Astrocyte of the hippocampus (primary cell): ENCODE measurements at regions not wholly inside any gene's neighbourhood (a gene's known extent, or its start where the extent isn't known, plus 50 kb on each side); places are given as distances from the start of the nearest gene placed in this dataset.

ENCODE experiments used
- DNase-seq: peaks from one replicate; pipeline ENCODE4 v3.0.0; 2011; ENCODE audit warnings: low read depth, low spot score

DNA sequence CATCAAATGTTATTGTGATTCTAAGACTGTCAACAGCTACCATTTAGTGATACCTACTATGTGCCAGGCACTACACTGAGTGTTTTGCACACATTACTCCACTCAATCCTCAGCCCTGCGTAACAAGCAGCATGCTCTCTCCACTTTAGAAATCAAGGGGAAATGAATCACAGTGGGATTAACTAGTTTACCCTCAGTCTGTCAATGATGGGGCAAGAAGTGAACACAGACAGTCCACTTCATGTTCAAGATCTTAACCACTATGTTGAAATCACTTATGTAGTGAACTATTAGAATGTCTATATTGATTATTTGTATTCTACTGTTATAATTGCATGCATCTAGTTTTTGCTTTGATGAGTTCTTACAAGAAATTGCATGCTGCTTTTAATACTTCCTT is 165.3 kb downstream of the LTN1 start:
- no peak for DNase-seq

DNA sequence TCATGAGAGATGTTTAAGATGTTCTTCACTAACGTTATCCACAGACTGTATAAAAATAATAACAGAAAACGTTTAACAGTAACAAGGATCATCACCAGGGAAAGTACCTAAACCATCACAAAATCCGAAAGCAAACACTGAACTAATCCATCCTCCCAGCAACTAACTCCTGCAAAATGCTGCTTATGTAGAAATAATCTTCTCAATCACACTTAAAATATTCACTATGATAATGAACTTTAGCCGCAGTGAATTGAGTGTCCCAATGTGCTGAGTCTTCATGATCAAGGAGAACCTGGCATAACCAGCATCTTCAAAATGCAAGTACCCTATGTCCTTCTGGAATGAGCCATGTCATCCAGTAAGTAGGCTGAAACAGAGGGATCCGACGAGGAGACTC is 166.1 kb downstream of the LTN1 start:
- DNase-seq, result no peak

DNA sequence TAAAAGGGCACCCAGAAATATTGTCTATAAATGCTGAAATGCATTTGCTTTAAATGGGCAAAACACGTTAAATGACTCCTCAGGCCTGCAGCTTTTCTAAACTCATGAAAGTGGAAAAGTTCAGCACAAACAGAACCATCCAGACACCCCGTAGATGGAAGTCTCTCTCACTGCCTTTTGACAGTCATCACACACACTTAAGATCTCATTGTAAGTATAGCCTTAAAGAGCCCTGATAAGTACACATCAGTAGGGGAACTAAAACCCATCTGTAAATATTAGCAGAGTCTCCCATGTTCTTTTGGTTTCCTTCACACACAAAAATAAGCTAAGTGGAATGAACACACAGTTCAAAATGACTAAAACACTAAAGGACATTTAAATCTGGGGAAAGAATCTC is 166.7 kb downstream of the LTN1 start:
- no peak for DNase-seq

DNA sequence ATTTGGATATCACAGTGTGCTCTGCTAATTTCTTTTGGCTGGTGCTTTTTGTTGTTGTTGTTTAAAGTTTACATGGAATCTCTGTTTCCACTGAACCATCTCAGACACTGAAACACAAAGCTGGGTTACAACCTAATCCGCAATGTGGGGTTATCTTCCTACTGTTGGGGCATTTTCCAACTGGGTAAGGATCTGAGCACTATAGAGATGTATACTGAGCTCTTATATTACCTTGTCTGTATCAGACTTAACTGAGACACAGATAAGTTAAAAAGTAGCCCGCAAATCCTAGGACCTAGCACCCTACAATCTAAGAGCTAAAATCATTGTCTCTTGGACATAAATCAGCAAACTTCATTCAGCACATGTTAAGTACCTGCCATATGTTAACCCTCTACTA is 169.2 kb downstream of the LTN1 start:
- no peak for DNase-seq

DNA sequence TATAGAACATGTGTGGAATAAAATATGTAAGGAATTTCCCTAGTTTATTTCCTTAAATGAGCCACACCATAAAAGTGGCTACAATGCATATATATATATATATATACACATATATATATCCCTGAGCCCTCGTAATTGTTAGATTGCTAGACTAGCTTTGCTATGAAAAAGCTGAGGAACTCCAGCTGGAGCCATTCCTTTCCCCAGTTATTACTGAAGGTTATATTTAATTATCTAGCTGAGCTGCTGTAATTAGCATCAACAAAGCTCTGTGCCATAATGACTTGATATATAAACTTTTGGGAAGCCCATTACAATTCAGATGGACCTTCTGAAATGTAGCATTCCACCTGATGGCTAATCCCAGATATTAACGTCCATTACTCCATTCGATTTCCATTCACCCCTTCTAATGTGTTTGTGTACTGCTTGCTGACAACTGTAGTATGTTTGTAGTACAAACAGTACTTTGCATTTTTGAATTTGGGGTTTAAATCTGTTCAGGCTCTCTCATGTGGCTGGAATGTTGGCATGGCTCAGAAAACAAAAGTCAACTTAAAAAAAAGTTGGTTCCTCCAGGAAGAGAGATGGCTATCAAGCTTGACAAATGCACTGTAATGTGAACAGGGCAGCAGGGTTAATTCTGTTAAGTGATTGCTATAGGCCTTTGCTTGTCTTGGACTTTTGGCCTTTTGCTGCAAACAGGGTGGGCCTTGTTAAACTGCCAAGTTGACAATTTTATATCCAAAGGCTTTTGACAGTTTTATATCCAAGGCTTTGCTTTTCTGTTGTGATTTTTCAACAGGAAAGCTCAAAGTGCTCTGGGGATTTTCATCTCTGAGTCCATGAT is 170.0 kb downstream of the LTN1 start:
- peak; percentile 42 for DNase-seq

DNA sequence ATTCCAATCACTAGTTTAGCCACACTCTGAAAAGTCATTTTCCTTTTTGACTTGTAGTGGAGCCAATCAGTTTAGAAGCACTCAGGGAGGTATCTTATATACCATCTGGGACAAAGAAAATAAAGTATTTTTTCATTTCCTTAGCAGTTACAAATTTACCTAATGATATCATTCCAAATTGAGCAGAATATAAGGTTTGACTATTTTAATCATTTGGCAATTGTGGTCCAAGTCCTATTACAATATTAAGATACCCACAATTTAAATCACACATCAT is 170.6 kb downstream of the LTN1 start:
- no peak for DNase-seq

DNA sequence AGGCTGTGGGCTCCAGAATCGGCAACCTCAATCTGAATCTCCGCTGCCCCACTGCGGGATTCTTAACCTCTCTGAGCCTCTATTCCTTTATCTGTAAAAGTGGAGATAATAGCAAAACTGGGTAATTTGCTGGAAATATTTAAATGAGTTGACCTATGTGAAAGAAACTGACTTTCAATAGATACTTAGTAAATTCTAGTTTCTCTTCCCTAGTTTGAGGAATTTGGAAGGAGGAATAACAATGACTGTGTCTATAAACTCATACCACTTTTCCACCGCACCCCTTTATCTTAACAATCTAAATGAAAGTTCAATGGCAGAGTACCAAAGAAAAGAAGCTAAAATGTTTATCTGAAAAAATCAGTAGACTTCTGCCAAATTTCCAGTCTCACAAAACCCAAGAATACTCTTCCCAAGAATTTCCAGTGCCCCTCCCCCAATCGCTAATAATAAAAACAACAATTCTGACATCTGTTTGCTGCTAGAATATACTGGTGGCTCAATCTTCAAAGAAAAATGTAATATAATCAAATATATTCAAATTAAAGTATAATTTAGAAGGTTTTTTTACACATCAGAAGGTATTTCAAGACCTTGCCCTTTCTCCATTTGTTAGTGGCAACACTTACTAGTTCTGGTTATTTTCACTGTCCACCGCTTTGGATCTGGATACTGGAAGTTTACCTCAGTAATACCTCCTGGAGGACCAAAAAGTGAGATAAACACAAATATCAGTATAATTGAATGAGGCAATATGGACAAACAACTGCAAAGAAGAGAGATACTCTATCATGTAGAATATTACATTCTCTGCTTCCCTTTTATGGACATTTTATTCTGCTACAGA is 171.2 kb downstream of the LTN1 start:
- no peak for DNase-seq

DNA sequence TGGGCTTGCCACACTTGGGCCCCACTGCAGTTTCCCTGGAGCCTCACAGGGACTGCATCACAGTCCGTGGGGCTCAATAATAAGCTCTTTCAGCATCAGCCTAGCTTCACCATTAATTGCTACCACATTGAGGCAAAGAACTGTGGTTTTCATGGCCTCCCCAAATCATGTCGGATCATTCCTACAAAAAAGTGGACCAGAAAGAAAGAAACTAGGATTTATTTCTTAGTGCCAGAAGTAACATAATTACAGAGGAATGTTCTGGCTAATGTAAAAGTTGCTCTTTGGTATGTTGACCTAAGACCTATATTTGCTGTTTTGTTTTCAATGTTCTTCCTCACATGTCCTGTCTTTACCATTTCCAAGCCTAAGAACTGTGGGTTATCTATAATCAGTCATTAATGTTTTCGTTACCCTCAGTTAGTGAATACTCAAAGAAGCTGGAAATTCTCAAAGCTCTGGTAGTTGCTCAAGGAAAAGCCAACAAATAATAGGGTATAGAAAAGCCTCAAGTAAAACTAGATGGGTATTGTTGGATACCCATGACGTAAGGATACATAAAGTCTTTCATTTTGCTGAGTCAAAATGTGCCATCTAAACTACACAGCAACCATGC is 173.9 kb downstream of the LTN1 start:
- no peak for DNase-seq

DNA sequence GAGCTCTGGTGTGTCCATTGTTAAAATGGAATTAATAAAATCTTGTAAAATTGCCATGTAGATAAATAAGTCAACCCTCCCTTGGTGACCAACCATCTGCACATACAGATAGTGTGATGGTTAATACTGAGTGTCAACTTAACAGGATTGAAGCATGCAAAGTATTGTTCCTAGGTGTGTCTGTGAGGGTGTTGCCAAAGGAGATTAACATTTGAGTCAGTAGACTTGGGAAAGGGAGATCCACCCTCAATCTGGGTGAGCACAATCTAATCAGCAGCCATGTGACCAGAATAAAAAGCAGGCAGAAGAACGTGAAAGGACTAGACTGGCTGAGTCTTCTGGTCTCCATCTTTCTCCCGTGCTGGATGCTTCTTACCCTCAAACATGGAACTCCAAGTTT is 174.8 kb downstream of the LTN1 start:
- DNase-seq, result no peak

DNA sequence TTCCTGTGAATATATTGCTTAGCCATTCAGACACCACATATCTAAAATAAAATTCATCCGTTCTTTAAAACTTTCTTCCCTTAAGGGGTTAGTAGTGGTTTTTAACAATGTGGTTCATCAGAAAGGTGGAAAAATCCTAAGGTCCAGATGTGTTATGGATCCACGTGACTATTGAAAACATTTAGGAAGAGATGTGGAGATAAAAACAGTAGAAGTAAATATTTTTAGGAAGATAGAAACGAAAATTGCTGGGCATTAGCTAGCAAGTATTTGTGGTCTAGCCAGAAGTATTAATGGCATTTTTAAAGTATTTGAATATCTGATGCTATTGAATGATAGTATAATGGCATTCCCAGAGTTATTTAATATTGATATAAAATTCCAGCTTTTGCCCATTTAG is 180.8 kb downstream of the LTN1 start:
- DNase-seq, result no peak

DNA sequence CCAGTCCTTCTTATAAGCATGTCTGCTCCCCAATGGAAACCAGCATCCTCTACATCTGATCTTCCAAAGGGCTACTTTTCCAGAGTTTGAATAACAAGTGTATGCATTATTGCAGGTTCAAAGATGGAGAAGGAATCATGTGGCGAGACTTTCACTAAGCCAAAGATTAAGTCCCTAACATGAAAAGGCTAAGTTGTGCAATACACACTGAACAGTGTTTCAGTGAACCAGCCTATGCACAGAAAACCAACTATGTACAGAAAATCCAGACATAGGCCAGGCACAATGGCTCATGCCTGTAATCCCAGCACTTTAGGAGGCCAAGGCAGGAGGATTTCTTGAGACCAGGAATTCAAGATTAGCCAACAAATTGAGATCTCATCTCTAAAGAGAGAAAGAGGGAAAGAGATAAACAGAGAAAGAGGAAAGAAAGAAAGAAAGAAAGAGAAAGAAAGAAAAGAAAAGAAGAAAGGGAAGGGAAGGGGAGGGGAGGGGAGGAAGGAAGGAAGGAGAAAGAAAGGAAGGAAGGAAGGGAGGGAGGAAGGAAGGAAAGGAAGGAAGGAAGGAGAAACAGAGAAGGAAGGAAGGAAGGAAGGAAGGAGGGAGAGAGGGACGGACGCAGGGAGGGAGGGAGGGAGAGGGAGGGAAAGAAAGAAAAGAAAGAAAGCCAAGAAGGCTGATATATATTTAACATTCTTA is 181.7 kb downstream of the LTN1 start:
- no peak for DNase-seq

DNA sequence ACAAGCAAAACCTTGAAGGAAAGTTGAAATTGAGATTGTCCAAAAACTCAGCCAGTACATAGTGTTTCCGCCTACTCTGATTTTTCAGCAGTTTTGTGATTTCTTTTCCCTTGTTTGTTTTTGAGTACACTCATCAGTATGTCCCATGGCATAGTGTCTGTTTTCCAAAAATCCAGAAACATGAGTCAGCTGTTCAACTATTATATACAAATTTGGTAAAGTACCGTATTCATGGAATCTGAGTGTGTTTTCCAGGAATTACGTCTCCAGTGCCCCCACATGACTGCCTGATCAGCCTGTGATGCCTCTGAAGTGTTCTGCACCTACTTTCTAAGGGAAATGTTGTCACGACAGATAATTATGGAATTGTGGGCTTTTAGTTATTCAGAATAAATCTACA is 186.8 kb downstream of the LTN1 start:
- peak; percentile 61 for DNase-seq

DNA sequence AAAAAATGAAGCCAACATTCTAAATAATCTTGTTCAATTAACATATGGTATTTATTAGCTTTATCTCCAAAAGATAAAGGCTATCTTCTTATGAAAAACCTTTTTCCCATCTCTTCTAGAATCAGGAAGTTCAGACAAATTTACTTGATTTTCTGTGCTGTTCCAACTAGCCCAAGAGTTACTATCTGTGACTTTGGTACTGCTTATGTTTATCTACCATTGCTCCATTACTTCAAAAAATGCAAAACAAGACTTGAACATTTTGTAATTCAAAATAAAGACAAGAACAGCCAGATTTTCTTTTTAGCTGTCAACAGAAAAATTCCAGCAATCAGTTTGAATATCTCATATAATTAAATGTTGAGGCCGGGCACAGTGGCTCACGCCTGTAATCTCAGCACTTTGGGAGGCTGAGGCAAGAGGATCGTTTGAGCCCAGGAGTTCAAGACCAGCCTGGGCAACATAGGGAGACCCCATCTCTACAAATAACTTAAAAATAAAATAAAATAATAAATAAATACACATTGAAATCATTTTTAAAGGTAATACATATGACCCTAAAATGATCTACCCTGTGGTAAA is 188.5 kb downstream of the LTN1 start:
- no peak for DNase-seq

DNA sequence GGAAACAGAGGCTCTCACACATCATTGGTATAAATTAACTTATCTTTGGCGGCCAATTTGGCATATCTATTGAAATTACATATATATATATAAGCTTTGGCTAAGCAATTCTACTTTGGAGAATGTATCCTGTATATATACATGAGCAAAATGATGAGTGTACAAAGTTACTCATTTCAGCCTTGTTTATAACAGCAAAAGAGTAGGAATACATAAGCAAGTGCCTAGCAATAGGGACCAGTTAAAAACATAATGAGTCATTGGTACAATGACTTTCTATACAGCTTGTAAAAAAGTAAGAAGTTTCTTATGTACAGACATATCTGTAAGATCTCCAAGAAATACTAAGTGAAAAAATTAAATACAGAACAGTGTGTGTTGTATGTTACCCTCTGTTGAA is 190.8 kb downstream of the LTN1 start:
- DNase-seq, result no peak

DNA sequence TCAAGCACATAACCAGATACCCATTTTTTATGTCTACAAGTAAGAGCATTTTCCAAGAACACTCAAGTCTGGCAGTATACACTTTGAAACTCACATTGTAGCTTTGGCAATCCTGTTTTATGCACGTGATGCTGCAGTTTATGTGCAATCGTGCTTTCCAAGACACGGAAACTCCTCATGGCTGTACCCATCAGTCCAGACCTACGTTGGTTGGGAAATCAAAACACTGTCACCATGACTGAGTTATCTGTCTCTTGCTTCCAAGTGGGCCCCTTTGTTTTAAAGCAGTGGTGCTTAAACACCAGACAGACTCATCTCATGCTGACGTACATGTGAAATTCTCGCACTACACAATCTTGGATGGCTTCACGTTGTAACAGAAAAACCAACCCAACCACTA is 192.8 kb downstream of the LTN1 start:
- no peak for DNase-seq

DNA sequence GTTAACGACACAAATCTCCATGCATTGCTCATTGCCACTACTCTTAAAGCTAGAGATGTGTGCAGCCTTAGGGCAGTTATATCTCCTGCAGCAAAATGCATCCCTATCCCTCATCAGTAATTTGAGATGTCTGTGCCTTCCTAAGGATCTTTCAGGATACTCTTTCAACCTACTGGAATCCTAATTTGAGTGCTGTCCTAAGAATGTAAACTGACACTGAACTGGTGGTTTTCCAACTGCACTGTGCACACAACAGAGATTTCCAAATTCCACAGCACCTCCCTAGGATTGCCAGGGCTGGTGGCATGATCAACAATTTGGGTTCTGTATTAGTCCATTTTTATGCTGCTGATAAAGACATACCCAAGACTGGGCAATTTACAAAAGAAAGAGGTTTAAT is 193.9 kb downstream of the LTN1 start:
- no peak for DNase-seq

DNA sequence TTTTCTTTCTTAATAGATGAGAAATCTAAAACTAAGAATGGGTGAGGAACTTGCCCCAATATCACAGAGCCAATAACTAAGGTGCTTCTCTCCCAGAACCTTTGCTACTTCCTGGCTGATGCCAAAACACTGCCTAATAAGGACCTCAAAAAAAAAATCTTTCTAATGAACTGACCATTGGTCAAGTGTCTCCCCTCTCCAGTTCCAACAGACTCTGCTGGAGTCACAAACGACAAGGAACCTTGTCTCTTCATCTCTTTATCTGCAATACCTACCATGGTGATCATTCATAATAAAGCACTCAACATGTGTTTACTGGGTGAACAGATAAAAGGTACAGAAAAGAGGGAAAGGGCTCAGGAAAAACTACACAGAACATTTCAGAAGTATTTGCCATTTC is 197.4 kb downstream of the LTN1 start:
- DNase-seq, result no peak

DNA sequence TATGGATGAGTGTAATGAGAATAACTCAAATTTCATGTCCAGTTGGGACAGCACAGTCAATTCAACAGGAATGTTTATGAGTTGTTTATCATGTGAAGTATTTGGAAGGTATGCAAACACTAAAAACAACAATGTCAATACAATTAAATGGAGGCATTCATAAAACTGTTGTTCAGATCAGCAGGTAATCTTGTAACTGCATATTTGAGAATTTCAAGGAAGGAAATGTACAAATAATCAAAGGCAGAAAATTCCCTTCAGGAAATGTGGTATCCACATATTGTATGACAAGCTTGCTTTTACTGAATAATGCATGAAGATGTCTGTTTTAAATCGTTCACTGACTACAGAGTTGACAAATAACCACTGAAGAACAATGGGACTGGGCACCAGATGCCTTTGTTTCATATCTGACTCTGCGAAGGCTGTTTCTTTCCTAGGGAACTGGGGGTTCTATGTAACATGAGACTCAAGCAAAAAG is 198.3 kb downstream of the LTN1 start:
- no peak for DNase-seq

DNA sequence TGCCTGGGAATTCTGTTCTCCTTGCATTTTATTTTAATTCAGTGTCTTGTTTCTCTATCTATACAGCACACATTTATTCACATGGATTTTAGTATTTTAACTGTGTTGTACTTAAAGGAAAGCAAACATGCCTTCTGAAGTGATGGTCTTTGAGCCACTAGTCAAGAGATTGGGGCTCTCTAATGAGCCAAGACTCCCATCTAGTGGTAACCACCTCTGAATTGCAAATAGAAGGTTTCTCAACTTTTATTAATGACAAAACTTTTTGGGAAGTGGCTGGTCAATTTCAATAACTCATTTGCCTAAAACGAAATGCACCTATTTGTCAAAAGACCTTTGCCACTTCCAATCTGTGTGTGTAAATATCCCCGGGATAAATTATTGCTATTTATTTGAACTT is 199.6 kb downstream of the LTN1 start:
- DNase-seq, result peak; percentile 39

DNA sequence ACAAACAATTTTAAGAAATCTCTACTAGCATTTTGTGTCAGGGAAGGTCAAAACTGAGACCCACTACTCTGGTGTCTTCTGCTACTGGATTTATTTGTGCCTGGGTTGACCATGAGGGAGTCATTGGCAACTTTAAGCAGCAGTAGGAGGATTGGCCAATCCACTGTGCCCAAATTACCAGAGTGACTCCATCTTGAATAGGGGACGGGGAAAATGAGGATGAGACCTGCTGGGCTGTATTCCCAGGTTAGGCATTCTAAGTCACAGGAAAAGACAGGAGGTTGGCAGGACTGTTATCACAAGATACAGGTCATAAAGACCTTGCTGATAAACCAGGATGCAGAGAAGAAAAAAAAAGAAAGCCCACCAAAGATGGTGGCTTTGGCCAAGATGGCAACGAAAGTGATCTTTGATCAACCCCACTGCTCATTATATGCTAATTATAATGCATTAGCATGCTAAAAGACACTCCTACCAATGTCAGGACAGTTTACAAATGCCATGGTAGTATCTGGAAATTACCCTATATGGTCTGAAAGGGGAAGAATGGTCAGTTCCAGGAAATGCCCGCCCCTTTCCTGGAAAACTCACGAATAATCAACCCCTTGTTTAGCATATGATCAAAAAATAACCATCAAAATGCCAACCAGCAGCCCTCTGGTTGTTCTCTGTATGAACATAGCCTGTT is 200.9 kb downstream of the LTN1 start:
- no peak for DNase-seq

DNA sequence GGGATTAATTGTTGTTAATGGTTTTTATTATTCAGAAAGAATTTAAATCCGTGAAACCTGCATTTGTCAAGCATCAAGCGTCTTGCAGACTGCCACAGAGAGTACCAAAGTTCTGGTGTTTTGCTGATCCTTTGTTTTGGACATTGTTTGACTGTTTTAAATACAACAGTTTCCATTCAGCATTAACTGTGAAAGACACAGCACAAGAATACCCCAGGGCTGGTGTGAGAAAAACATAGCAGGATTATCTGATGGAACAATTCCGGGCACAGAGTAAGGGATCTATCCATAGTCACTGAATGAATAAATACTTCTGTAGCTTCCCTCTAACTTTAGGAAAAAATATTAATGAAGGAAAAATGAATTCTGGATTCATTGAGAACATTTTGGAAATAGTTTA is 202.3 kb downstream of the LTN1 start:
- DNase-seq, result no peak
